ENCODE measurements at regions not wholly inside any gene's neighbourhood (a gene's known extent, or its start where the extent isn't known, plus 50 kb on each side); places are given as distances from the start of the nearest gene placed in this dataset.

- no peak for DNase-seq
Measured at GRCh38 chr13:79267560-79267959, 138.5 kb downstream of the RBM26 start.

DNA sequence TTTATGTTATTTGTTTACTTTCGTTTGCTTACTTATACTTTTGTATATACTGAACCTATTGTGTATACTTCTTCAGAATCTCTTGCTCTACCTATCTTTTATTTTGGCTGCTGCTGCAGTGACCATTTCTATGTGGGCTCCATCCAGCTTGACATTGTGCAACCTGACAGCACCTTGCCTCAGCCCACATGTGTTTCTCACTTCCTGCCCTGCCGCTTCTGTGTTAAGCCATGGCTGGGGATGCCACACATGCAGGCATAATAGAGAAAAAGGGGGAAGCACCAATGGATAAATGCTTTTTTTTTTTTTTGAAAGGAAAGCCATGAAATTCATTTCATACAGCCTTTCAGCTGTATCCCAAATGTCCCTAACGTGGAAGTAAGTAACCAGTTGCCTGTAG lies 147.6 kb downstream of the RBM26 start:
- DNase-seq = no peak

- no peak for DNase-seq
Measured at GRCh38 chr13:79246578-79246949, 159.5 kb downstream of the RBM26 start.

DNA sequence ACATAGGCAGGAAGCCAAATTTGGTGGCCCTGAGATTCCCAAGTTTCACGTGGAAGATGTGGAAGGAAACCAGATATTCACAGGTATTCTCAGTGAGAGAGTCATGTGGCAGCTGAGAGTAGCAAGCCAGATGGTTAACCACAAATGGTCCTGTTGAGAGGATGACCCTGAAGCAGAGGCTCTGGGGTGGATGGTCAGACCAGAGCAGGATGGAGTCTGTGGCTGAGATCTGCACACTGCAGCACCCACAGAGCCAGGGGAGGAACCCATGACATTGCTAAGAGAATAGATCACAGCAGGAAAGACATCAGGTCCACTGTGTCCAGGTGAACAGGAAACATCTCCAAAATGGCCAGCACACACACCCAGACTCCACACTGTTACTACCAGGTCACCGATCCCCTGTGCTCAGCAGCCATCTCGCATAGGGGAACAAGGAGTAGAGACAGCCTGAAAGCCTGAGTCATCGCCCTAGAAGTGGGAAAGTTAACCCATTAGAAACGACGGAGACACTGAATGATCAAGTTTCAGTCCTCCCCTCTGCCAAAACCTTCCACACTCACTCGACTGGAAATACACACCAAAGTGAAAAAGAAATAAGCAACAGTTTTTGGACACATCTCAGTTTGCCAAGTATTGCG lies 160.0 kb downstream of the RBM26 start:
- DNase-seq = no peak

DNA sequence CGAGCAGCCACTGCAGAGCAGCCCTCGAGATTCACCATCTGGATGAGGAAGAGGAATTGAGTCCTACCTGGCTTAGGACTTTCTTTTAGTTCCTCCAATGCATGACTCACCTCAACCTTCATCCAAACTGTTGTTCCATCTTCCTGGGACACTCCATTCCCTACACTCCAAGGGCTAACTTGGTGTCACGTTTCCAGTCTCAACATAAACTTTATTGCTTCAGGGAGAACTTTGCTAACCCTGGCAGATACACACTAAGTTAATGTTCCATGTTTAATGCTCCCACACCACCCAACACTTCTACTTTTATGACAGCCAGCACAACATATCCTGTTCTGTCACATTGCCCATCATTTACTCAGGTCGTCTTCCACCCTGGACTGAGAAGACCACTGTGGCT lies 164.4 kb downstream of the RBM26 start:
- DNase-seq = no peak

DNA sequence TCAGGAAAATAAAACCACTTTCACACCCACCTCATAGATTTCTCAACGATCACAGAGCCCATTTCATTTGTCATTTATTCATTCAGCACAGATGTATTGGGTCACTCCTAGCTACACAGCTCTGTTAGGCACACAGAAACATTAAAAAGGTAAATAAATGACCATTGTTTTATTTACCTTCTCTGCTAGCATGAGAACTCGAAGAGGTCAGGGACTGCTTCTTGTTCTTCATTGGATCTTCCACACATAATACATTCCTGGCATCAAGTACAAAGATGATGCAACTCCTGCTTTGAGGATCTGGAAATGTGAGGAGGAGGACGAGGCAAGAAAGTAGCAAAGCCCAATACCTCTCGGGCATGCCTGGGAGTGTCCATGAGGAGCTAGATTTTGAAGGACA lies 168.1 kb downstream of the RBM26 start:
- no peak for DNase-seq

- DNase-seq = no peak
Measured at GRCh38 chr13:79231887-79232286, 174.2 kb downstream of the RBM26 start.

DNA sequence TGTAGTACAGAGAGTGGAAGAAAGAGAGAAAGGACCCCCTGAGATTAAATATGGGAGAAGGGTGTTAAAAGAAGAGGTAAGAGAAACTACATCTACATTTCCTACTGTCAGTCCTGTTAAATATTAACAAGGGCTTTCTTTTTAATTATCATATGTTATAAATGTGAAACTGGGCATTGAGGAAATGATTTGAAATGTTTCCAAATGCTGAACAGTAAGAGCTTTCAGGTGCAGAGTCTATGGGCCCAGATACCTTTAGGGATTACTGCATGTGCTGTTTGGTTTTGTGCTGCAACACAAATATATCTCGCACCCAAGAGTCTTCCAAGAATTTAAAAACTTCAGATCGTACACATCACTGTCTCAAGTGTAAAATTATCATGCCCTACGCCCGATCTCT lies 176.3 kb downstream of the RBM26 start:
- no peak for DNase-seq

GRCh38 chr13:79228972-79229371 lies 177.1 kb downstream of the RBM26 start:
- no peak for DNase-seq

- no peak for DNase-seq
Measured at GRCh38 chr13:79227418-79227817, 178.6 kb downstream of the RBM26 start.

- no peak for DNase-seq
Measured at GRCh38 chr13:79226938-79227337, 179.1 kb downstream of the RBM26 start.

DNA sequence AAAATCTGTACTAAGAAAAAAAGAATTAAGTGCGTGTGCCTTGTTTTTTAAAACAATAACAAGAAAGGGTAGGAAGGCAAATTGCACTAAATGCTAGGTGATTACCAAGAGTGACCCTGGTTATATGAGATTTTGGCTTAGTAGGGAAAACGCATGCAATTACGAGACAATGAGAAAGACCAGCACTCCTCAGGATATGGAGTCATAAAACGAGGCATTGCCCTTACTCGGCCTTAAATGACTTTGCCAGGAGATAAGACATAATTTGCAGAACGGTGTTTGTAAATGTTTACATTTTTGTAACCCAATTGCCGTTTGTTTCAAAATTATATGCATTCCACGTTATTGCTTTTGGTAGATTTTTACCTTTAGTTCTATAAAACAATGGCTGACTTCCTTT lies 179.8 kb downstream of the RBM26 start:
- no peak for DNase-seq

- DNase-seq = no peak
Measured at GRCh38 chr13:79225487-79226232, 180.4 kb downstream of the RBM26 start.

- no peak for DNase-seq
Measured at GRCh38 chr13:79222427-79223205, 183.4 kb downstream of the RBM26 start.

DNA sequence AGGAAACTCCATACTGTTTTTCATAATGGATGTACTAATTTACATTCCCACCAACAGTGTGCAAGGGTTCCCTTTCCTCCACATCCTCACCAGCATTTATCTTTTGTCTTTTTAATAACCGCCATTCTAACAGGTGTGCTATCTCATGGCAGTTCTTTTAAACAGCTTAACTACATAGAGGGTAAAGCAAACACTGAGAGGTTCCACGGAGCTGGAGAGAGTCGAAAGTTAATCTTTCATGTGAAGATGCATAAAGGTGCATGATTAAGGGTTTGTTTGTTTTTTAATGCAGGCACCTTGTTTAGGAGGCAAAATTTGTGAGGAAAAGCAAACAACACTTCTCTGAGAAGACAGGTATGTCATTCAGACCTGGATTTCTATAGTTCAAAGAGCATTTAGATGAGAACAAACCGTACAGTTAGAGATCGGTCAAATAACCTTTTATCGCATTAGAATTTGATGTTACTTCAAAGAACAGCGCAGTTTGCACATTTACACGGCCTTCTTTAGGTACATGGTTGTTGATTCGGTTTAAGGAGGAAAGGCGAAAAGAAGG lies 193.9 kb downstream of the RBM26 start:
- DNase-seq = no peak

- DNase-seq = no peak
Measured at GRCh38 chr13:79211377-79211776, 194.7 kb downstream of the RBM26 start.

GRCh38 chr13:79197933-79198332 lies 208.1 kb downstream of the RBM26 start:
- DNase-seq = no peak

- DNase-seq = no peak
Measured at GRCh38 chr13:79196843-79197242, 209.2 kb downstream of the RBM26 start.

- DNase-seq = no peak
Measured at GRCh38 chr13:79196366-79196765, 209.7 kb downstream of the RBM26 start.

- DNase-seq = no peak
Measured at GRCh38 chr13:79194727-79195126, 211.3 kb downstream of the RBM26 start.

DNA sequence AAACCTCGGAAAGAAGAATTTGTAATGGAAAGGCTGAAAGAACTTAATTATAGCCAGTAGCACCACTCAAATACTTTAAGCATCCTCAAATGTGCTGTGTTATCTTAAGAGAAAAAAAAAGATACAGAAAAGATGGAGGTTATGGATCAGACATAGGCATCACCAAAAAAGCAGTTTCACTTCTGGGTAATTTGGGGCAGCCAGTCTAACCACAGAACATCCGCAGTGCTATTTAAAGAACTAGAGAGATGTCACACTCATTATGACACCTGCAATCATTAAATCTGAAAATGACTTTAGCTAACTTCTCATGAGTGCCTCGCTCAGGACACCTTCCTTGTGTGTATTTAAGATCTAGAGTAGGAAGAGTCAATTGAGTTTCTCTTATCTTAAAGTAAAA lies 211.8 kb downstream of the RBM26 start:
- DNase-seq = no peak

- no peak for DNase-seq
Measured at GRCh38 chr13:79191501-79191900, 214.6 kb downstream of the RBM26 start.

DNA sequence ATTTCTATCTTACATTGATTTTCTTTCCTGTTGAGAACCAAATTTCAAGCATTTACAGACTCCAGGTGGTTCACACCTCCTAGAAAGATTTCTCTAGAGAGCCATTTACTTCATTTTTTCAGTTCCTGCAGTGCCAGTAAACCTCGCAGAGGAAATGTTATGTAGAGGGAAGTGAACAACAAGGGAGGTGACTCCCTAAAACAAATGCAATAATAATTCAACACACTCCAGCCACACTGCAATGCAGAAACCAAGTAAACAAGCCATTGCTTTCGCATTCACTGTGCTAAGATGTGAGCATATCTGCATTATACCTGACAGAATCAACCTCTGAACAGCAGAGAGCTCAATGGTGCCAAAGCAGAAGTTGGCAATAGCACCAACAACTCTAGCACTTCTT lies 215.1 kb downstream of the RBM26 start:
- DNase-seq = no peak
